Loucy (cell line): ENCODE measurements at regions not wholly inside any gene's neighbourhood (a gene's known extent, or its start where the extent isn't known, plus 50 kb on each side); places are given as distances from the start of the nearest gene placed in this dataset.

Experiments
- EZH2phosphoT487 ChIP-seq: fragments of 200-600 bp; IDR thresholded peaks from 2 replicates; pipeline ENCODE4 v1.6.1; 2018; ENCODE audit warnings: antibody characterized with exemption, mild to moderate bottlenecking, moderate library complexity, borderline replicate concordance
- TF ChIP-seq, protein P1 (sequence below): fragments of 200-600 bp; sonication (generic); conservative IDR thresholded peaks from 2 replicates; pipeline ENCODE4 v1.5.1; 2014; ENCODE audit warnings: mild to moderate bottlenecking, antibody characterized with exemption, low read length

DNA sequence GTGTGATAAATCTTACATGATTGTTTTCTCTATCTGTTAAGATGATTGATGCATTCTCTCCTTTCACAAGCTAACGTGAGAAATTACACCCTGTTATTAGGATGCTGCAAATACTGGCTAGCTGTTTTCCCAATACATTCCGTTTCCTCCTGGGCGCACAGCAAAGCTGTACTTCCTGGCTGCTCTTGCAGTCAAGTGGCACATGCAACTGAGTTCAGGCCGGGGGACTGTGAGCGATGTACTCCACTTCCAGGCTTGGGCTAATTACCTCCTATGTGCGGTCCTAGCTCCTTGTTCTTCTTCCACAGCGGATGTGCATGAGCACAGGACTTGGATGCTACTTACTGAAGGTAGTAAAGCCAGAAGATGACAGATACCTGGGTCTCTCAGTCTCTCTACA lies 234.9 kb upstream of the SESN3 start:
- TF ChIP-seq, protein P1, sequence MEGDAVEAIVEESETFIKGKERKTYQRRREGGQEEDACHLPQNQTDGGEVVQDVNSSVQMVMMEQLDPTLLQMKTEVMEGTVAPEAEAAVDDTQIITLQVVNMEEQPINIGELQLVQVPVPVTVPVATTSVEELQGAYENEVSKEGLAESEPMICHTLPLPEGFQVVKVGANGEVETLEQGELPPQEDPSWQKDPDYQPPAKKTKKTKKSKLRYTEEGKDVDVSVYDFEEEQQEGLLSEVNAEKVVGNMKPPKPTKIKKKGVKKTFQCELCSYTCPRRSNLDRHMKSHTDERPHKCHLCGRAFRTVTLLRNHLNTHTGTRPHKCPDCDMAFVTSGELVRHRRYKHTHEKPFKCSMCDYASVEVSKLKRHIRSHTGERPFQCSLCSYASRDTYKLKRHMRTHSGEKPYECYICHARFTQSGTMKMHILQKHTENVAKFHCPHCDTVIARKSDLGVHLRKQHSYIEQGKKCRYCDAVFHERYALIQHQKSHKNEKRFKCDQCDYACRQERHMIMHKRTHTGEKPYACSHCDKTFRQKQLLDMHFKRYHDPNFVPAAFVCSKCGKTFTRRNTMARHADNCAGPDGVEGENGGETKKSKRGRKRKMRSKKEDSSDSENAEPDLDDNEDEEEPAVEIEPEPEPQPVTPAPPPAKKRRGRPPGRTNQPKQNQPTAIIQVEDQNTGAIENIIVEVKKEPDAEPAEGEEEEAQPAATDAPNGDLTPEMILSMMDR: no peak
- no peak for TF ChIP-seq EZH2phosphoT487
